ENCODE measurements at regions not wholly inside any gene's neighbourhood (a gene's known extent, or its start where the extent isn't known, plus 50 kb on each side); places are given as distances from the start of the nearest gene placed in this dataset.

GRCh38 chr4:124046190-124046589, 649.6 kb downstream of the SPRY1 start:
- Histone ChIP-seq H3K27me3 (ENCODE audit: control insufficient read depth, insufficient read depth, low read length) (no peaks in the 10 kb centered on the region), H3K4me2 (ENCODE audit: extremely low read depth, insufficient read depth, low read length) (no peak overlapping the region), H3K36me3 (ENCODE audit: control insufficient read depth, insufficient read depth, low read length) (no peaks in the 10 kb centered on the region), H3K9me3 (ENCODE audit: control insufficient read depth, insufficient read depth, low read depth, low read length) (no peaks in the 10 kb centered on the region), H3K9ac (ENCODE audit: insufficient read depth, low read length) (no peak overlapping the region), H3K4me1 (ENCODE audit: control insufficient read depth, extremely low read depth, insufficient read depth, low read length) (no peaks in the 10 kb centered on the region), H2AFZ (ENCODE audit: low read length) (no peak overlapping the region), H4K20me1 (ENCODE audit: control insufficient read depth, extremely low read depth, insufficient read depth, low read length) (no peaks in the 10 kb centered on the region), H3K79me2 (ENCODE audit: control insufficient read depth, insufficient read depth, low read length) (no peaks in the 10 kb centered on the region), H3K27ac (ENCODE audit: insufficient read depth, low read length) (no peak overlapping the region), H3K4me3 (replicated peaks in 1 of 4; ENCODE audit: control extremely low read depth in 1 of 4, insufficient read depth in 1 of 4, low read depth in 3 of 4, low read length in 4 of 4) (no peak overlapping the region)
- TF ChIP-seq EZH2 (IDR thresholded peaks at IDR 0.05; ENCODE audit: low read length, missing control alignments) (no peak), CTCF (conservative IDR thresholded peaks at IDR 0.05 in 1 of 2, IDR thresholded peaks at IDR 0.05 in 1 of 2; ENCODE audit: low read depth in 1 of 2, low read length in 2 of 2) (no peak)
- no peak for DNase-seq (ENCODE audit: low read depth in 2 of 2)

- TF ChIP-seq CTCF (conservative IDR thresholded peaks at IDR 0.05 in 1 of 2, IDR thresholded peaks at IDR 0.05 in 1 of 2; ENCODE audit: low read depth in 1 of 2, low read length in 2 of 2) (no peak), EZH2 (IDR thresholded peaks at IDR 0.05; ENCODE audit: low read length, missing control alignments) (no peak)
- no peak overlapping the region for H2AFZ ChIP-seq (ENCODE audit: low read length)
- H3K27me3 ChIP-seq (ENCODE audit: control insufficient read depth, insufficient read depth, low read length): no peaks in the 10 kb centered on the region
- no peaks in the 10 kb centered on the region for H3K79me2 ChIP-seq (ENCODE audit: control insufficient read depth, insufficient read depth, low read length)
- H3K9me3 ChIP-seq (ENCODE audit: control insufficient read depth, insufficient read depth, low read depth, low read length): no peaks in the 10 kb centered on the region
- H3K4me1 ChIP-seq (ENCODE audit: control insufficient read depth, extremely low read depth, insufficient read depth, low read length): no peaks in the 10 kb centered on the region
- no peak overlapping the region for H3K4me3 ChIP-seq (replicated peaks in 1 of 4; ENCODE audit: control extremely low read depth in 1 of 4, insufficient read depth in 1 of 4, low read depth in 3 of 4, low read length in 4 of 4)
- H3K27ac ChIP-seq (ENCODE audit: insufficient read depth, low read length): no peak overlapping the region
- no peaks in the 10 kb centered on the region for H4K20me1 ChIP-seq (ENCODE audit: control insufficient read depth, extremely low read depth, insufficient read depth, low read length)
- peak in 1 of 2 donors; percentile 79 for DNase-seq (ENCODE audit: low read depth in 2 of 2)
- no peak overlapping the region for H3K4me2 ChIP-seq (ENCODE audit: extremely low read depth, insufficient read depth, low read length)
- no peaks in the 10 kb centered on the region for H3K36me3 ChIP-seq (ENCODE audit: control insufficient read depth, insufficient read depth, low read length)
- no peak overlapping the region for H3K9ac ChIP-seq (ENCODE audit: insufficient read depth, low read length)
These were observed 657.4 kb downstream of the SPRY1 start for GRCh38 chr4:124053872-124054538.

- Histone ChIP-seq H2AFZ (ENCODE audit: low read length) (peak overlapping the region; percentile 43), H3K79me2 (ENCODE audit: control insufficient read depth, insufficient read depth, low read length) (no peaks in the 10 kb centered on the region), H3K4me1 (ENCODE audit: control insufficient read depth, extremely low read depth, insufficient read depth, low read length) (no peaks in the 10 kb centered on the region), H3K4me3 (replicated peaks in 1 of 4; ENCODE audit: control extremely low read depth in 1 of 4, insufficient read depth in 1 of 4, low read depth in 3 of 4, low read length in 4 of 4) (no peak overlapping the region), H3K9ac (ENCODE audit: insufficient read depth, low read length) (no peak overlapping the region), H3K9me3 (ENCODE audit: control insufficient read depth, insufficient read depth, low read depth, low read length) (no peaks in the 10 kb centered on the region), H3K27me3 (ENCODE audit: control insufficient read depth, insufficient read depth, low read length) (no peaks in the 10 kb centered on the region), H4K20me1 (ENCODE audit: control insufficient read depth, extremely low read depth, insufficient read depth, low read length) (no peaks in the 10 kb centered on the region), H3K36me3 (ENCODE audit: control insufficient read depth, insufficient read depth, low read length) (no peaks in the 10 kb centered on the region), H3K27ac (ENCODE audit: insufficient read depth, low read length) (no peak overlapping the region), H3K4me2 (ENCODE audit: extremely low read depth, insufficient read depth, low read length) (no peak overlapping the region)
- TF ChIP-seq EZH2 (IDR thresholded peaks at IDR 0.05; ENCODE audit: low read length, missing control alignments): no peak
- TF ChIP-seq CTCF (conservative IDR thresholded peaks at IDR 0.05 in 1 of 2, IDR thresholded peaks at IDR 0.05 in 1 of 2; ENCODE audit: low read depth in 1 of 2, low read length in 2 of 2): no peak
- no peak for DNase-seq (ENCODE audit: low read depth in 2 of 2)
These were observed 657.2 kb downstream of the ANKRD50 start for GRCh38 chr4:124055336-124055735.

Measured in fibroblast of lung (primary cell).